ENCODE measurements at regions not wholly inside any gene's neighbourhood (a gene's known extent, or its start where the extent isn't known, plus 50 kb on each side); places are given as distances from the start of the nearest gene placed in this dataset.

DNA sequence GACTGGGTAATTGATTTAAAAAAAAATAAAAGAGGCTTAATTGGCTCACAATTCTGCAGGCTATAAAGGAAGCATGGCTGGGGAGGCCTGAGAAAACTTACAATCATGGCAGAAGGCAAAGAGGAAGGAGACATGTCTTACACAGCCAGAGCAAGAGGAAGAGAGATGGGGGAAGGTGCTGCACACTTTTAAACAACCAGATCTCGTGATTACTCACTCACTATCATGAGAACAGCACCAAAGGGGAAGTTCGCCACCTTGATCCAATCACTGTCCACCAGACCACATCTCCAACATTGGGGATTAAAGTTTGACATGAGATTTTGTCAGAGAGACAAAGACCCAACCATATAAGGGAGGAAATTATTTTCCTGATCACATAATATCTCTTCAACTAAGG, 138.8 kb upstream of the NR4A3 start:
- H3K79me2 ChIP-seq (ENCODE audit: insufficient read depth, low read depth): no peaks in the 10 kb centered on the region
- H3K27me3 ChIP-seq (ENCODE audit: insufficient read depth, low read depth): no peaks in the 10 kb centered on the region
- H2AFZ ChIP-seq (ENCODE audit: low read depth): no peak overlapping the region
- no peak overlapping the region for H3K9ac ChIP-seq
- no peak overlapping the region for H3K27ac ChIP-seq
- TF ChIP-seq, protein P1, sequence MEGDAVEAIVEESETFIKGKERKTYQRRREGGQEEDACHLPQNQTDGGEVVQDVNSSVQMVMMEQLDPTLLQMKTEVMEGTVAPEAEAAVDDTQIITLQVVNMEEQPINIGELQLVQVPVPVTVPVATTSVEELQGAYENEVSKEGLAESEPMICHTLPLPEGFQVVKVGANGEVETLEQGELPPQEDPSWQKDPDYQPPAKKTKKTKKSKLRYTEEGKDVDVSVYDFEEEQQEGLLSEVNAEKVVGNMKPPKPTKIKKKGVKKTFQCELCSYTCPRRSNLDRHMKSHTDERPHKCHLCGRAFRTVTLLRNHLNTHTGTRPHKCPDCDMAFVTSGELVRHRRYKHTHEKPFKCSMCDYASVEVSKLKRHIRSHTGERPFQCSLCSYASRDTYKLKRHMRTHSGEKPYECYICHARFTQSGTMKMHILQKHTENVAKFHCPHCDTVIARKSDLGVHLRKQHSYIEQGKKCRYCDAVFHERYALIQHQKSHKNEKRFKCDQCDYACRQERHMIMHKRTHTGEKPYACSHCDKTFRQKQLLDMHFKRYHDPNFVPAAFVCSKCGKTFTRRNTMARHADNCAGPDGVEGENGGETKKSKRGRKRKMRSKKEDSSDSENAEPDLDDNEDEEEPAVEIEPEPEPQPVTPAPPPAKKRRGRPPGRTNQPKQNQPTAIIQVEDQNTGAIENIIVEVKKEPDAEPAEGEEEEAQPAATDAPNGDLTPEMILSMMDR (conservative IDR thresholded peaks at IDR 0.05; ENCODE audit: low read depth, low read length): no peak
- H3K36me3 ChIP-seq (ENCODE audit: insufficient read depth): no peaks in the 10 kb centered on the region
- H3K4me2 ChIP-seq: no peak overlapping the region
- no peaks in the 10 kb centered on the region for H4K20me1 ChIP-seq (ENCODE audit: insufficient read depth)
- no peaks in the 10 kb centered on the region for H3K4me1 ChIP-seq (ENCODE audit: low read depth, poor library complexity, severe bottlenecking)
- H3K4me3 ChIP-seq (IDR thresholded peaks at IDR 0.05; ENCODE audit: insufficient read depth, low read depth, low read length): no peak overlapping the region

DNA sequence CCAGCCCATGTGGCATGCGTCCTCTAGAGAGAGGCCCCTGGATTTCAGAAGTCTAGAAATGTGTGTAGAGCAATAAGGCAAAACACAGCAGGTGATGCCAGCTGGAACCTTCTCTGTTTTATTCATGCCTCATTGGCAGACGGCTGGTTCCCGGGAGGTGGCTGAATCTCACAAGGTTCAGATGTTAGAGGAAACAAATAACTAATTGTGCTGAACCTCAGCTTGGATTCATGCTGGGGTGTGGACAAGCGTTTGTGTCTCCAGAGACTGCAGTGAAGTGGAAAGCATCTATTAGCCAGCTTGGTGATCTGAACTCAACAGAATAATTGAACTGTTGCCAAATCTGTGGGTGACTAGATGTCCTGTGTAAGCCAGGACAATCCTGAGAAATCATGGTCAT, 131.1 kb upstream of the NR4A3 start:
- no peaks in the 10 kb centered on the region for H3K27me3 ChIP-seq (ENCODE audit: insufficient read depth, low read depth)

DNA sequence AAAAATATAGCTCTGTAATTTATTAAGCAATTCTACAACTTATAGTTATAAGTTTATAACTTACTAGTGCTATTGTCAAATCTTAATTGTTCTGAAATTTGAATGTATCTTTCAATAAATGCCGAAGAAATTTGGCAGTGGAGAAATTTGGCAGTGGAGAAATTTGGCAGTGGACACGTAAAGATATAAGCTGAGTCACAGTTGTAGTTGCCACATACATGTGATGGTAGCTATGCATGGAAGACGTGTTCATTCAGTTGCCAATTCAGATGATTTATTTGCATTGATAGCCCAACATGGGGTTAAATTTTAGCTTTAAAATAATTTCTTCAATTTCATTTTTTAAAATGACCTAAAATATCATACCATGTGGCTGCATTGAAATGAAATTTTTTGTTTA, 127.8 kb upstream of the NR4A3 start:
- Histone ChIP-seq H3K27me3 (ENCODE audit: insufficient read depth, low read depth) (no peaks in the 10 kb centered on the region), H3K27ac (no peak overlapping the region), H3K36me3 (ENCODE audit: insufficient read depth) (no peaks in the 10 kb centered on the region), H3K4me3 (IDR thresholded peaks at IDR 0.05; ENCODE audit: insufficient read depth, low read depth, low read length) (no peak overlapping the region), H3K79me2 (ENCODE audit: insufficient read depth, low read depth) (no peaks in the 10 kb centered on the region), H3K9ac (no peak overlapping the region), H3K4me1 (ENCODE audit: low read depth, poor library complexity, severe bottlenecking) (no peaks in the 10 kb centered on the region), H2AFZ (ENCODE audit: low read depth) (no peak overlapping the region), H4K20me1 (ENCODE audit: insufficient read depth) (no peaks in the 10 kb centered on the region), H3K4me2 (no peak overlapping the region)
- TF ChIP-seq, protein P1 (conservative IDR thresholded peaks at IDR 0.05; ENCODE audit: low read depth, low read length): no peak

More for the DNA sequence above, 131.1 kb upstream of the NR4A3 start:
- TF ChIP-seq, protein P1 (conservative IDR thresholded peaks at IDR 0.05; ENCODE audit: low read depth, low read length): no peak
- Histone ChIP-seq H3K4me3 (IDR thresholded peaks at IDR 0.05; ENCODE audit: insufficient read depth, low read depth, low read length) (no peak overlapping the region), H3K27ac (no peak overlapping the region), H3K4me2 (no peak overlapping the region), H3K79me2 (ENCODE audit: insufficient read depth, low read depth) (no peaks in the 10 kb centered on the region), H2AFZ (ENCODE audit: low read depth) (no peak overlapping the region), H4K20me1 (ENCODE audit: insufficient read depth) (no peaks in the 10 kb centered on the region), H3K36me3 (ENCODE audit: insufficient read depth) (no peaks in the 10 kb centered on the region), H3K4me1 (ENCODE audit: low read depth, poor library complexity, severe bottlenecking) (no peaks in the 10 kb centered on the region), H3K9ac (no peak overlapping the region)

DNA sequence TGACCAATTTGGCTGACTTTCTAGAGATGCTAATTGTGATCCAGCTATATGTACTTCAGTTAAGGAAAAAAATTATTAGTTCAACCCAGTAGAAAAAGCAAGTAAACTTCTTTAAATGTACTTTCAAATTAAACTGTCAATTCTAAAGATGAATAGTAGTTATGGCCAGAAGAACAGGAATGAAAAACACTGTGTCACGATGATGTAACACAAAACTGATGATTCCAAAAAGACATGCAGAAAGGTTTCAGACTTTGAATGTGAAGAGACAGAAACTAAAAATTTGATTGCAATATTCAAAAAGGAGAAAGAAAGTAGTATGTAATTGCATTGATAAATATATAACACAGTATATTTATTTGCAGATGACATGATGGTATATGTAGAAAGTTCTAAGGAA, 127.3 kb upstream of the NR4A3 start:
- H3K27ac ChIP-seq: no peak overlapping the region
- no peaks in the 10 kb centered on the region for H3K36me3 ChIP-seq (ENCODE audit: insufficient read depth)
- H3K9ac ChIP-seq: no peak overlapping the region
- no peaks in the 10 kb centered on the region for H3K79me2 ChIP-seq (ENCODE audit: insufficient read depth, low read depth)
- no peaks in the 10 kb centered on the region for H3K27me3 ChIP-seq (ENCODE audit: insufficient read depth, low read depth)
- TF ChIP-seq, protein P1 (conservative IDR thresholded peaks at IDR 0.05; ENCODE audit: low read depth, low read length): no peak
- no peaks in the 10 kb centered on the region for H4K20me1 ChIP-seq (ENCODE audit: insufficient read depth)
- H3K4me1 ChIP-seq (ENCODE audit: low read depth, poor library complexity, severe bottlenecking): no peaks in the 10 kb centered on the region
- no peak overlapping the region for H3K4me2 ChIP-seq
- no peak overlapping the region for H2AFZ ChIP-seq (ENCODE audit: low read depth)
- no peak overlapping the region for H3K4me3 ChIP-seq (IDR thresholded peaks at IDR 0.05; ENCODE audit: insufficient read depth, low read depth, low read length)
